BJ (cell line): ENCODE measurements at regions not wholly inside any gene's neighbourhood (a gene's known extent, or its start where the extent isn't known, plus 50 kb on each side); places are given as distances from the start of the nearest gene placed in this dataset.

Experiments
- CTCF ChIA-PET: fragments of 350-600 bp; formaldehyde crosslinking; extraction: SDS; loops from one replicate; lab custom pipeline; 2021; ENCODE audit warnings: antibody characterized with exemption, inconsistent platforms; lab: Yijun Ruan, JAX
- POLR2A ChIA-PET: fragments of 300-600 bp; sonication (Branson Sonifier 250); formaldehyde crosslinking; extraction: SDS; loops from one replicate; lab custom pipeline; 2021; ENCODE audit warnings: antibody characterized with exemption; lab: Charles Lee
- DNase-seq: peaks from one replicate; pipeline ENCODE4 v3.0.0-alpha.2; 2011; ENCODE audit warnings: low read depth
- H3K27me3 ChIP-seq: 2 replicates; pipeline ENCODE4 v1.6.0; 2011; ENCODE audit warnings: low read length; ENCODE audit not compliant: control insufficient read depth, insufficient read depth
- H3K36me3 ChIP-seq: 2 replicates; pipeline ENCODE4 v1.5.1; 2011; ENCODE audit warnings: low read length; ENCODE audit not compliant: control insufficient read depth, insufficient read depth
- H3K4me3 ChIP-seq: 2 replicates; pipeline ENCODE4 v1.5.1; 2011; ENCODE audit warnings: low read depth, mild to moderate bottlenecking, control low read depth, low read length
- TF ChIP-seq, protein P1 (sequence below): IDR thresholded peaks from 2 replicates; pipeline ENCODE4 v1.5.1; 2011; ENCODE audit warnings: low read depth, mild to moderate bottlenecking, control low read depth, inconsistent platforms, low read length, moderate library complexity; ENCODE audit not compliant: insufficient read depth

DNA sequence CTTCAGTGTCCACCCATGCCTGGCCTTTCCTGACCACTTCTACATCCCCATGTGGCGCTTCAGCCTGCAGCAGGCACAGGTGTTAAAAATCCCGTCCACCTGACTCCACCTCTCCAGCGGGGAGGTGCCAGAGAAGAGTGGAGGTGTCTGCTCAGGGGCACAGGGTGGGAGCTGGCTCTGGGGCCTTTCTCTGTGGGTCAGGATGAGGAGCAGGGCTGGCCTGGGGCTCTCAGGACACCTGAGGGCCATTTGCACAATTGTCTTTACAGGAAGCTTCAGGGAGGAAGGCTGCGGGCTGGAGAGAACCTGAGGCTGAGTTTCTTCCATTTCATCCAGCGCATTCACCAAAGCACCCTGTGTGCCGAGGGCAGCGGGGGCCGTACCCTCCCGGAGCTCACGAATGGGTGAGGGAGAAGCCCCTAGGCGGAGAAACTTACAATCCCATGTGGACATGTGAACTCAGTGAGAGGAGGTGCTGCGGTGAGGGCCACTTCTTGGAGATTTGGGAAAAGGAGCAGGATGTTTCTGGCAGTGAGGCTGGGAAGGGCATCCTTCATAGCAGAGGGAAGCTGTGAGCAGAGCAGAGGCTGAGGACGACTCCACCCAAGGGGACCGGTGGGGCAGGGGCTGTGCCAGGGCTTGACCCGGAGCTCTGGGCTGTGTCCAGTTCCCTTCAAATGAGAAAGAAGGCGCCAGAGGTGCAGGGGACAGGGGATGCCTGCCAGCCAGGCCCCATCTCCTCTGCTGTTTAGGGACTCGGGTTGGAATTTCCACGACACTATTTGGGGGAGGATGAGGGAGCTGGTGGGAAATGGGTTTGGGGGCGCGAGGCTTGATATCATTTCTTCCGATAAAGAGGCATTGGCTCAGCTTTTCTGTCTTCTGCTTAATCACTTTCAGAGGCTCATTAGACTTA is 155.2 kb upstream of the MYCN start:
- no peak for DNase-seq
- POLR2A ChIA-PET: no interaction called here
- H3K27me3 ChIP-seq: no peaks in the 10 kb centered on the region
- no peaks in the 10 kb centered on the region for H3K36me3 ChIP-seq
- TF ChIP-seq, protein P1, sequence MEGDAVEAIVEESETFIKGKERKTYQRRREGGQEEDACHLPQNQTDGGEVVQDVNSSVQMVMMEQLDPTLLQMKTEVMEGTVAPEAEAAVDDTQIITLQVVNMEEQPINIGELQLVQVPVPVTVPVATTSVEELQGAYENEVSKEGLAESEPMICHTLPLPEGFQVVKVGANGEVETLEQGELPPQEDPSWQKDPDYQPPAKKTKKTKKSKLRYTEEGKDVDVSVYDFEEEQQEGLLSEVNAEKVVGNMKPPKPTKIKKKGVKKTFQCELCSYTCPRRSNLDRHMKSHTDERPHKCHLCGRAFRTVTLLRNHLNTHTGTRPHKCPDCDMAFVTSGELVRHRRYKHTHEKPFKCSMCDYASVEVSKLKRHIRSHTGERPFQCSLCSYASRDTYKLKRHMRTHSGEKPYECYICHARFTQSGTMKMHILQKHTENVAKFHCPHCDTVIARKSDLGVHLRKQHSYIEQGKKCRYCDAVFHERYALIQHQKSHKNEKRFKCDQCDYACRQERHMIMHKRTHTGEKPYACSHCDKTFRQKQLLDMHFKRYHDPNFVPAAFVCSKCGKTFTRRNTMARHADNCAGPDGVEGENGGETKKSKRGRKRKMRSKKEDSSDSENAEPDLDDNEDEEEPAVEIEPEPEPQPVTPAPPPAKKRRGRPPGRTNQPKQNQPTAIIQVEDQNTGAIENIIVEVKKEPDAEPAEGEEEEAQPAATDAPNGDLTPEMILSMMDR: no peak
- no peak overlapping the region for H3K4me3 ChIP-seq
- CTCF ChIA-PET: no interaction called here

DNA sequence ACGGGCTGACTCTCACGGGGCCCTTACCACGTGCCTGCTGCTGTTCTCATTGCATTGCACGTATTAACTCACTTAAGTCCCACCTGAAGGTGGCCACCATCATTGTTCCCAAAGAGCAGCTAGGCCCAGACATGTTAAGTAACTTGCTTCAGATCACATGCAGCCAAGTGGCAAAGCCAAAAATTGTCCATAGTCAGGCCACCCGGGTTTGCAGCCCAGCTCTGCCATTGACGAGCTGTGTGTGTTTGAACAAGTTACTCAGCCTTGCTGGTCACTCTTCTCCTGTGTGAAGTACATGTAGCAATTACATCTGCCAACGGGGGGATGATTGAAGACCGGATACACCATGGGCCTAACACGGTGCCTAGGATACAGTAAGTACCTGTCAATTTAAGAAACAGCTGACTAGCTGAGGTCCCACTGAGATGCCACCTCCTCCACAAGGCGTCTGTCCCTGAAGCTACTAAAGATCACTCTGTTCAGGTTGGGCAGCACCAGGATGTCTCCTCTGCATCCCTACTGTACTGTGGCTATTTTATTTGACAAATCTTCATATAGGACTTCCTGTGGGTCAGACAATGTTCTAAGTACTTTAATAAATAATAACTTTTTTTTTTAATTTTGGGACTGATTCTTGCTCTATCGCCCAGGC is 154.2 kb upstream of the MYCN start:
- DNase-seq: no peak
- ChIA-PET POLR2A (no interaction called here), CTCF (no interaction called here)
- H3K4me3 ChIP-seq: no peak overlapping the region
- TF ChIP-seq, protein P1: no peak
- no peaks in the 10 kb centered on the region for H3K27me3 ChIP-seq
- no peaks in the 10 kb centered on the region for H3K36me3 ChIP-seq

DNA sequence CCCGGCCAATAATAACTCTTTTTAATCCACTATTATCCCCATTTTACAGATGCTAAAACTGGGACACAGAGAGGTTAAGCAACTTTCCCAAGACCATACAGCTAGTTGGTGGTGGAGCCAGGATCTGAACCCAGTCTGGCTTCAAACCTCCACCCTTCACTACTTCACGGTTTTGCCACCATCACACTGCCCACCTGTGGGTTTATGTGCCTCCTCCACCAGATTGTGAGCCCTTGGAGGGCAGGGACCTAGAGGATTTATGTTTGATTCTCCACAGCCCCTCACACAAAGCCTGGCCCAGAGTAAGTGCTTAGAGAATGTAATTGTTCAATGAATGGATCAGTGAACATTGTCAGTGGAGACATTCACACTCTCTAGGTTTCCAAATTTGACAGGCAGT is 153.4 kb upstream of the MYCN start:
- no peak for DNase-seq
- H3K36me3 ChIP-seq: no peaks in the 10 kb centered on the region
- no peak overlapping the region for H3K4me3 ChIP-seq
- CTCF ChIA-PET: no interaction called here
- no peaks in the 10 kb centered on the region for H3K27me3 ChIP-seq
- TF ChIP-seq, protein P1: no peak
- POLR2A ChIA-PET: no interaction called here

DNA sequence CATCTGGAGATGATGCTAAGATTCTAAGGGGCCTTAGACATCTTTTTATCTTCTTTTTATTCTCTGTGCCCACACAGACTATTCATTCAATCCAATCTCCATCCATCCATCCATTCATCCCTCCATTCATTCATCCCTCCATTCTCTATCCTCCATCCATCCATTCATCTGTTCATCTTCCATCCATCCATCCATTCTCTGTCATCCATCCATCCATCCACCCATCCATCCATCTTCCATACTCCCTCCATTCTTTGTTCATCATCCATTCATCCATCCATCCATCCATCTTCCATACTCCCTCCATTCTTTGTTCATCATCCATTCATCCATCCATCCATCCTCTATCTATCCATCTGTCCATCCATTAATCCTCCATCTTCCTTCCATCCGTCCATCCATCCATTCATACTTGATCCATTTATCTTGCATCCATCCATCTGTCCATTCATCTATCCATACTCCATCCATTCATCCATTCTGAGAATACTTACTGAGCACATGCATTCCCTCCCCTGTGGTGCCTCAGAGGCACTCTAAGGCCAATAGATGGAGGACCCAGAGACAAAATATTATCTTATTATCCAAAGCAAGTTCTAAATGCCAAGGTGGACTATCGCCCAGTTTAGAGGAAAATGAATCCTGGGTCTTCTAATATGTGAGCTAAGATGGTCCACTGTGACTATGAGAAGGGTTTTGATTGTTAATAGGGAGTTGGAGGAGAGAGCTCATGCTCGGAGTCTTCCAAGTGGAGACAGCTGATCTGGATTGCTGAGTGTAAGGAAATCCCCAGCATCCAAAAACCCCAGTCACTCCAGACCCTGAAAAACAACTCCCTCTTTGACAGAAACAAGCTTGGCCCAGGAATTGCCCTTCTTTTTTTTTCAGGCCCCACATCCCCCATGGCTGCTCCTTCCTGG is 152.6 kb upstream of the MYCN start:
- DNase-seq: no peak
- Histone ChIP-seq H3K36me3 (no peaks in the 10 kb centered on the region), H3K27me3 (no peaks in the 10 kb centered on the region), H3K4me3 (no peak overlapping the region)
- ChIA-PET POLR2A (no interaction called here), CTCF (interaction anchor here (0.7 kb wide), 2 partner anchors 89 to 107 kb away, joined by 3 to 4 read pairs; no protein-coding TSS in a partner anchor)
- TF ChIP-seq, protein P1: no peak

DNA sequence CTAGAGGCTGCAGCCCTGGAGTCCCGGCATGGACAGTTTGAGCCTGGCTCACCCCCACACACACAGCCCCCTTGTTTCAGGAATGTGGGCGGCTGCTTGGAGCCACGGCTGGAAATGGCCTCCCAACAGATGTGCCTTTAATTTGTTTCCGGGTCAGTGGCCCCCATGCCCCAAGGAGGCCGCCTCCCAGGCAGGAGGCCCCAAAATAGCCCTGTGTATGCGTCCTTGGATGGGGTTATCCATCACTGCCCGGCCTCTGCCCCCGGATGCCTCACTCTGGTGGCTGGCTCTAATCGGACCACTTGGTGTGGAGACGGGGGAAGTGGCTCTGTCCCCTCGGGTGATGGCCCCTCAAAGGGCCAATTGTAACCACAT is 151.9 kb upstream of the MYCN start:
- CTCF ChIA-PET: interaction anchor here (0.7 kb wide), 2 partner anchors 88 to 108 kb away, joined by 3 to 4 read pairs; no protein-coding TSS in a partner anchor
- TF ChIP-seq, protein P1: no peak

More for the DNA sequence above, 151.9 kb upstream of the MYCN start:
- POLR2A ChIA-PET: no interaction called here
- no peaks in the 10 kb centered on the region for H3K27me3 ChIP-seq
- H3K36me3 ChIP-seq: no peaks in the 10 kb centered on the region
- no peak overlapping the region for H3K4me3 ChIP-seq
- no peak for DNase-seq
